A549 (cell line): ENCODE measurements at regions not wholly inside any gene's neighbourhood (a gene's known extent, or its start where the extent isn't known, plus 50 kb on each side); places are given as distances from the start of the nearest gene placed in this dataset.

Source experiments
- ATAC-seq, 2 experiments: fragments of 200-7000 bp in 1 of 2; fragments of >200 bp in 1 of 2; cut with Nextera tagmentation in 1 of 2; cut with Tn5 transposase in 1 of 2; 3 replicates each; pipeline versions ENCODE4 v1.8.0 to v1.9.1; 2018 to 2020; ENCODE audit warnings: mild to moderate bottlenecking in 1 of 2, moderate library complexity in 1 of 2
- CTCF ChIA-PET: fragments of 300-600 bp; sonication (Branson Sonifier 250); formaldehyde crosslinking; extraction: SDS; loops from one replicate; lab custom pipeline; 2021; ENCODE audit warnings: antibody characterized with exemption, inconsistent platforms; lab: Yijun Ruan, JAX
- POLR2A ChIA-PET: fragments of 350-600 bp; formaldehyde crosslinking; extraction: SDS; loops from one replicate; lab custom pipeline; 2021; ENCODE audit warnings: antibody characterized with exemption, inconsistent platforms; lab: Yijun Ruan, JAX
- DNase-seq, 2 experiments: peaks; one replicate each; pipeline versions ENCODE4 v3.0.0 to v3.0.0-alpha.2; 2011 to 2016; ENCODE audit warnings: low read depth in 1 of 2, low spot score in 1 of 2
- FAIRE-seq: peaks from 2 replicates; lab custom pipeline; 2011; peaks lifted over from hg19 to GRCh38; lab: Jason Lieb, UNC
- H3K27ac ChIP-seq, 2 experiments: fragments of >200 bp; sonication (Bioruptor Twin); formaldehyde crosslinking; 3 replicates each; pipeline ENCODE4 v1.5.1; 2016 to 2017
- H3K4me1 ChIP-seq: fragments of >200 bp; sonication (Bioruptor Twin); formaldehyde crosslinking; 3 replicates; pipeline ENCODE4 v1.6.1; 2016
- H3K4me2 ChIP-seq: fragments of >200 bp; sonication (Bioruptor Twin); formaldehyde crosslinking; 3 replicates; pipeline ENCODE4 v1.6.1; 2016
- H3K4me3 ChIP-seq: fragments of >200 bp; sonication (Bioruptor Twin); formaldehyde crosslinking; 3 replicates; pipeline ENCODE4 v1.5.1; 2016
- H3K9me3 ChIP-seq: fragments of >200 bp; sonication (Bioruptor Twin); formaldehyde crosslinking; 3 replicates; pipeline ENCODE4 v1.6.1; 2016
- BHLHE40 ChIP-seq: IDR thresholded peaks from 2 replicates; pipeline ENCODE4 v1.6.1; 2012; ENCODE audit warnings: low read depth, low read length, inconsistent platforms
- CBX8 ChIP-seq: fragments of 200-600 bp; sonication (generic); IDR thresholded peaks from 2 replicates; pipeline ENCODE4 v1.6.1; 2016
- CEBPB ChIP-seq, 2 experiments: fragments of >200 bp in 1 of 2; sonication (Bioruptor Twin) in 1 of 2; formaldehyde crosslinking in 1 of 2; IDR thresholded peaks; 2 replicates each; pipeline ENCODE4 v1.6.1; 2012 to 2016
- CHD2 ChIP-seq: fragments of 150-350 bp; IDR thresholded peaks from 2 replicates; pipeline ENCODE4 v1.6.1; 2014; ENCODE audit warnings: low read length; ENCODE audit not compliant: partially characterized antibody
- CTCF ChIP-seq: fragments of >200 bp; sonication (Bioruptor Twin); formaldehyde crosslinking; IDR thresholded peaks from 3 replicates; pipeline ENCODE4 v1.5.1; 2016
- E2F6 ChIP-seq: IDR thresholded peaks from 2 replicates; pipeline ENCODE4 v1.6.1; 2012; ENCODE audit warnings: low read depth, borderline replicate concordance
- ELK1 ChIP-seq: fragments of 150-350 bp; IDR thresholded peaks from 2 replicates; pipeline ENCODE4 v1.6.1; 2014; ENCODE audit warnings: low read depth, mild to moderate bottlenecking, low read length
- FOXS1 ChIP-seq: fragments of 250-450 bp; sonication (Bioruptor Pico); IDR thresholded peaks from 2 replicates; pipeline ENCODE4 v1.5.0; 2020; ENCODE audit warnings: mild to moderate bottlenecking, moderate library complexity
- HES2 ChIP-seq: fragments of >200 bp; sonication (Bioruptor Twin); formaldehyde crosslinking; IDR thresholded peaks from 2 replicates; pipeline ENCODE4 v1.6.1; 2016
- HMGXB4 ChIP-seq: fragments of 250-450 bp; sonication (Bioruptor Pico); IDR thresholded peaks from 2 replicates; pipeline ENCODE4 v1.5.0; 2021; ENCODE audit warnings: mild to moderate bottlenecking, moderate library complexity, borderline replicate concordance
- HOXB5 ChIP-seq: fragments of 250-450 bp; sonication (Bioruptor Pico); IDR thresholded peaks from 2 replicates; pipeline ENCODE4 v1.5.0; 2020; ENCODE audit warnings: mild to moderate bottlenecking, moderate library complexity
- KDM1A ChIP-seq: fragments of 200-600 bp; sonication (generic); IDR thresholded peaks from 2 replicates; pipeline ENCODE4 v1.6.1; 2016; ENCODE audit warnings: low read depth, mild to moderate bottlenecking
- KDM5A ChIP-seq: fragments of 200-600 bp; sonication (generic); IDR thresholded peaks from 2 replicates; pipeline ENCODE4 v1.6.1; 2016; ENCODE audit warnings: antibody characterized with exemption, mild to moderate bottlenecking
- MAFK ChIP-seq: fragments of 450-650 bp; IDR thresholded peaks from 2 replicates; pipeline ENCODE4 v1.6.1; 2014; ENCODE audit not compliant: partially characterized antibody
- MAX ChIP-seq: IDR thresholded peaks from 2 replicates; pipeline ENCODE4 v1.6.1; 2012
- MYC ChIP-seq: IDR thresholded peaks from 2 replicates; pipeline ENCODE4 v1.6.1; 2012; ENCODE audit warnings: mild to moderate bottlenecking, inconsistent platforms, low read length, improper control_type of control experiment, borderline replicate concordance
- NFE2L2 ChIP-seq: fragments of 150-350 bp; conservative IDR thresholded peaks from 2 replicates; pipeline ENCODE4 v1.6.1; 2014; ENCODE audit warnings: low read length
- NPAS2 ChIP-seq: fragments of 250-450 bp; sonication (Bioruptor Pico); IDR thresholded peaks from 2 replicates; pipeline ENCODE4 v1.8.0; 2022; ENCODE audit warnings: mild to moderate bottlenecking, moderate library complexity, borderline replicate concordance
- NR3C1 ChIP-seq: fragments of >200 bp; sonication (Bioruptor Twin); formaldehyde crosslinking; IDR thresholded peaks from 3 replicates; pipeline ENCODE4 v1.6.1; 2017
- POLR2A ChIP-seq: IDR thresholded peaks from 2 replicates; pipeline ENCODE4 v1.6.1; 2012; ENCODE audit warnings: mild to moderate bottlenecking, low read length
- RARB ChIP-seq: fragments of 250-450 bp; sonication (Bioruptor Pico); IDR thresholded peaks from 2 replicates; pipeline ENCODE4 v1.8.0; 2021; ENCODE audit warnings: mild to moderate bottlenecking, moderate library complexity
- RFX5 ChIP-seq: fragments of 450-650 bp; IDR thresholded peaks from 2 replicates; pipeline ENCODE4 v1.7.1; 2014; ENCODE audit warnings: antibody characterized with exemption, mild to moderate bottlenecking, moderate library complexity
- SREBF2 ChIP-seq: fragments of 450-650 bp; IDR thresholded peaks from 2 replicates; pipeline ENCODE4 v1.6.1; 2014; ENCODE audit warnings: mild to moderate bottlenecking, moderate library complexity
- TFCP2L1 ChIP-seq: fragments of 250-450 bp; sonication (Bioruptor Pico); IDR thresholded peaks from 2 replicates; pipeline ENCODE4 v1.5.0; 2021; ENCODE audit warnings: mild to moderate bottlenecking
- ZC3H11A ChIP-seq: fragments of 450-650 bp; IDR thresholded peaks from 2 replicates; pipeline ENCODE4 v1.6.1; 2014; ENCODE audit warnings: antibody characterized with exemption, mild to moderate bottlenecking
- WGBS: methylation state at CpG from one replicate; pipeline ENCODE4 v1.1.6; 2017; ENCODE audit errors: missing lambda C conversion rate; 5-methylcytosine and 5-hydroxymethylcytosine counted together

GRCh38 chr22:49039625-49040024, 788.0 kb downstream of the BRD1 start:
- CTCF ChIA-PET = interaction anchor here (1.2 to 1.5 kb wide), 2 partner anchors 265 to 593 kb away, joined by 3 read pairs; no protein-coding TSS in a partner anchor
- no peaks in the 10 kb centered on the region for H3K9me3 ChIP-seq
- H3K4me1 ChIP-seq = no peaks in the 10 kb centered on the region
- ATAC-seq = no peak
- TF ChIP-seq HES2 = no peak
- no peak for TF ChIP-seq BHLHE40
- TF ChIP-seq, all 56 proteins: peak for 0
- no peak for DNase-seq
- H3K4me3 ChIP-seq = no peak overlapping the region
- WGBS = 80% methylated on average over 1 of the region's 7 CpGs
- FAIRE-seq = no peak
- H3K4me2 ChIP-seq = no peak overlapping the region
- H3K27ac ChIP-seq = no peak overlapping the region
- POLR2A ChIA-PET = no interaction called here

GRCh38 chr22:49037701-49038245, 789.9 kb downstream of the BRD1 start:
- no peak for TF ChIP-seq FOXS1 (CRISPR knock-in tag)
- no peak for TF ChIP-seq SREBF2
- no peak for TF ChIP-seq ELK1
- TF ChIP-seq HMGXB4 (CRISPR knock-in tag) = no peak
- TF ChIP-seq KDM5A = no peak
- TF ChIP-seq KDM1A = no peak
- TF ChIP-seq, all 56 proteins: peak for 0
- H3K9me3 ChIP-seq = no peaks in the 10 kb centered on the region
- no peaks in the 10 kb centered on the region for H3K4me1 ChIP-seq
- WGBS = 33% methylated on average over 4 of the region's 14 CpGs
- H3K4me3 ChIP-seq = no peak overlapping the region
- FAIRE-seq (no peak), ATAC-seq (no peak), DNase-seq (no peak)
- no peak overlapping the region for H3K4me2 ChIP-seq
- no peak overlapping the region for H3K27ac ChIP-seq
- CTCF ChIA-PET = no interaction called here
- POLR2A ChIA-PET = no interaction called here

- 82% methylated on average over 9 of the region's 10 CpGs for WGBS
- no peak overlapping the region for H3K27ac ChIP-seq
- CTCF ChIA-PET = no interaction called here
- POLR2A ChIA-PET = no interaction called here
- no peak overlapping the region for H3K4me3 ChIP-seq
- no peak overlapping the region for H3K4me2 ChIP-seq
- no peak for DNase-seq
- no peaks in the 10 kb centered on the region for H3K4me1 ChIP-seq
- H3K9me3 ChIP-seq = no peaks in the 10 kb centered on the region
- no peak for FAIRE-seq
- TF ChIP-seq ELK1 (no peak), CEBPB (IDR thresholded peaks at IDR 0.05) (no peak), RFX5 (no peak), CHD2 (no peak), CTCF (no peak), NR3C1 (no peak), NPAS2 (CRISPR knock-in tag) (no peak), RARB (CRISPR knock-in tag) (no peak), MYC (no peak), ZC3H11A (no peak), MAFK (no peak), MAX (no peak), HOXB5 (CRISPR knock-in tag) (no peak), CBX8 (no peak), E2F6 (no peak), TFCP2L1 (CRISPR knock-in tag) (no peak), NFE2L2 (no peak), SREBF2 (no peak), POLR2A (no peak), BHLHE40 (no peak)
- ATAC-seq = no peak
Observed at GRCh38 chr22:49036513-49036912, 791.2 kb downstream of the BRD1 start.
